Hematopoietic multipotent progenitor cell treated with erythropoietin and hydrocortisone succinate and interleukin-3 and kit ligand, for 15 days (in vitro differentiated cells): ENCODE measurements at regions not wholly inside any gene's neighbourhood (a gene's known extent, or its start where the extent isn't known, plus 50 kb on each side); places are given as distances from the start of the nearest gene placed in this dataset.
"Not testable (repeated sequence)": the region's sequence is repeated elsewhere in the genome, so short reads cannot be mapped to it uniquely, and the experiment has no call there.

ENCODE experiments used
- DNase-seq: peaks from one replicate; pipeline ENCODE4 v3.0.0-alpha.2; 2015; ENCODE audit warnings: low spot score

GRCh38 chr13:76620036-76620435 lies 266.2 kb downstream of the KCTD12 start:
- DNase-seq: no peak

GRCh38 chr13:76619631-76620030 lies 266.6 kb downstream of the KCTD12 start:
- no peak for DNase-seq

GRCh38 chr13:76610819-76611415 lies 275.3 kb downstream of the KCTD12 start:
- no peak for DNase-seq

DNA sequence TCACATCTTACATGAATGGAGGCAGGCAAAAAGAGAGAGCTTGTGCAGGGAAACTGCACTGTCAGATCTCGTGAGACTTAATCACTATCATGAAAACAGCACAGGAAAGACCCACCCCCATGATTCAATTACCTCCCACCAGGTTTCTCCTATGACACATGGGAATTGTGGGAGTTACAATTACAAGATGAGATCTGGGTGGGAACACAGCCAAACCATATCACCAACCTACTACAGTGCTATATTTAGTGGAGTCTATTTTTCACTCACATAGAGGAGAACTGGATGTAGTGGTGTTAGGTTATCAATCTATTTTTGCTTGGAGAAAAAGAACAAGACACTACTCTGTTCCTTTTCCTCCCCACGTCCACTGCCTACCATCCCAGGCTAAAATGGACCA lies 276.6 kb downstream of the KCTD12 start:
- DNase-seq: no peak

- no peak for DNase-seq
Observed at GRCh38 chr13:76607866-76608265, 278.3 kb downstream of the KCTD12 start.

DNA sequence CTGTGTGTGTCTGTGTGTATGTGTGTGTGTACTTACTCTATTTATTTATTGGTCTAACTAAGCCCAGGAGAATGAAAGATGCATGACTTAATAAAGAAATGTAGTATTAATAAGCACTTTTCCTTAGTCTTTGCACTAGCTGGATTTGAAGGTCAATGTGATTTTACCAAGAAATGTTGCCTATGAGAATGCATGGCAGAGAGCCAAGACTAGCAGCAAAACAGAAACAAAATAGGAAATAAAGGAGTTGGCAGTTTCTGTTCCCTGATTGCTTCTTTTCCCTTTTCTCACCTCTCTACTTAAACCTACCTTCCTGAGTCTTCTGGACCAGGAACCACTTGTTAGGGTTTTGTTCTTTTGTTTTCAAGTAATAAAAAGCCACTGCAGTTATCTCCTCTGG lies 286.1 kb downstream of the KCTD12 start:
- DNase-seq: no peak

DNA sequence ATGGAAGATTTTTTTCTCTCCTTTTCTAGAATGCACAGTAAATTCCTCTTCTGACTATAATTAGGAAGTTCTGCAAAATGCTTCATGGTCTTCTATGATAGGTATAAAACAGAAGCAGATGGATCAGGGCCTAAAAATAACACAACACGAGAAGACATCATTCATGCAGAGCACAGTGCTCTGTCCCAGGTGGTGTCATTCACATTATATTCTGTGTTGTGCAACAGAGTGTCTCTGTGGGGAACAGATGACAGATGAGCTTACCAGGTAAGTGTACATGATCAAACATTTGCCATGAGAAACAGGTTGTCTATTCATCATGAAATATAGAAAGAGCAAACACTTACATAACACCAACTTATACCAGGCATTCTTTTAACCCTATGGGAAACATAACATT lies 288.3 kb downstream of the KCTD12 start:
- no peak for DNase-seq

GRCh38 chr13:76596216-76596615 lies 290.0 kb downstream of the KCTD12 start:
- no peak for DNase-seq

GRCh38 chr13:76594435-76594834 lies 291.8 kb downstream of the KCTD12 start:
- no peak for DNase-seq

DNA sequence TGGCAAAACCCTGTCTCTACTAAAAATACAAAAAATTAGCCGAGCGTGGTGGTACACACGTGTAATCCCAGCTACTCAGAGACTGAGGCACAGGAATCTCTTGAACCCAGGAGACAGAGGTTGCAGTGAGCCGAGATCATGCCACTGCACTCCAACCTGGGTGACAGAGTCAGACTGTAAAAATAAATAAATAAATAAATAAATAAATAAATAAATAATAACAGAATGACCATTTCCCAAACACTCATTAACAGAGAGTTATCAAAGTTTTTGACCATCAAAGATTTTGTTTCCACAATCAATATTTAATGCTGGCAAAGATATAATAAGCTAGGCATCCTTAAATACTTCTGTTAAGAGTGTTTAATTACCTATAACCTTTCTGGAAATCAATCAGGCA lies 299.4 kb downstream of the KCTD12 start:
- no peak for DNase-seq

DNA sequence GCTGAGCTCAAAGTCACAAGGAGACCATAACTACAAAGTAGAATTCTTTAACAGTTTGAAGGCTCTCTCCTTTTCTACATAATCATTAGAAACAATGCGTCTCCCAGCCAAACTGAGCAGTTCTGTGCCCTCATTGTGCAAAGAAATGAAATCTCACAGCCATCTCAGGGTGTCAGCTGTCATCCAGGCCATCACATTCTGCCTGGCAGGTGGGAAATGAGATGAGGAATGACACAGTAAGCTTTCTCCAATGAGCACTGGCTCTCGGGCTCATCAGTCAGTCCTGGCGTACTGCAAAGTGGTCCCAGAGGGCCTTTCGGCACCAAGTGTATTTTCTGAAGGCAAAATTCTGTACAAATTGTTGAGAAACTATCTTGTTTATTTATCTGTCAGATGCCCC lies 306.5 kb downstream of the KCTD12 start:
- no peak for DNase-seq

GRCh38 chr13:76575634-76576033 lies 310.6 kb downstream of the KCTD12 start:
- DNase-seq: not testable (repeated sequence)

DNA sequence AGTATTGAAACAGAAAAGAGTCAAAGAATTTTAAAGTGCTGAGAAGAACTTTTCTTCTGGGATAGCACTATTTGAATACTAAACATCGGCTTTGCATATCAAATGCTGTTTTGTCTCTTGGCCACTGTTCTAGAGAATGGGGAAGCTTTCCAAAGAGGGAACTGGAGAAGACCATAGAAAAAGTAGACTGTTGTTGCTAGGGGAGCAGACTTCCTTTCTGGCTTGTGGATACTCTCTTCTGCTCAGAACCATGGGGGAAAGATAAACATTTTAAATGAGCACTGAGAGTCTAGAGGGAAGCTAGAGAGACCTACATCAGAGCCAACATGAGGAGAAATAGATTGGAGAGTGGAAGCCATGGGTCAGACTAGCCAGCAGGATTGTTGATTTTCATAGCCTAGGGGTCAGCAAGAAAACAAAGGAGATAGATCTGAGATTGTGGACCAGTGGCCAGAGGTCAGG lies 315.7 kb downstream of the KCTD12 start:
- no peak for DNase-seq

DNA sequence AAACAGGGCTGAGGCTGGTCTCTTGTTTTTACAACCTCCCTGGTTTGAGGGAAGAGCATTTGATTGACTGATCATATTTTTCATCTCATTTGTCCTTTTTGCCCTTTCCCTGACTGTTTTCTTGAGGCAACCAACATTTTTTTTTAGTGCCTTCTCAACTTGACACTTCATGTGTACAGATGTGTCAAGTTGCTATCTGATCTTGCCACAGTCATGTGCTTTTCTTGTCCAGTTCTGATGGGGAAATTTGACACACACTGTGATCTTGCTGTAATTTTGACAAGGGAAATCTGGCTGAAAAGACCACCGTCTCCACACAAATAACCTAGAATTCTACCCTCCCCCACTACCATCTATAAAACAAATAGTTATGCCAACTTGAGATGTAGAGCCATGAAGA lies 329.6 kb downstream of the KCTD12 start:
- DNase-seq: no peak

DNA sequence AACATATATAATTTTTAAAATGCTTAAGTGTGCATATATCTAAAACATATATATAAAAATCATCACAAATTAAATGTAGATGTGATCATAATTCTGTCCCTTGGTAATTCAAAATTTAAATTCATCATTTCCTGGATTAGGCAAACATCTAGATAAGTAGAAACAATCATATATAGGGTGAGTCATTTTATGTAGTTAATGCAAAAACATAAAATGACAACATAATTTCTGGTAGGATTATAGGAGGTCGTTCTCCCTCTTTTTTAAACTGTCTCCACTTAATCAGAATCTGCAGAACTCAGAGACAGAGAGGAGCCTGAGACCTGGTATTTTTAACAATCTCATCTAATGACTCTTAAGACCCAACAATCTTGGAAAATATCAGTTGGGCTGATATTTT lies 333.4 kb downstream of the KCTD12 start:
- DNase-seq: no peak

- DNase-seq: no peak
Observed at GRCh38 chr13:76552041-76552772, 334.0 kb downstream of the KCTD12 start.

DNA sequence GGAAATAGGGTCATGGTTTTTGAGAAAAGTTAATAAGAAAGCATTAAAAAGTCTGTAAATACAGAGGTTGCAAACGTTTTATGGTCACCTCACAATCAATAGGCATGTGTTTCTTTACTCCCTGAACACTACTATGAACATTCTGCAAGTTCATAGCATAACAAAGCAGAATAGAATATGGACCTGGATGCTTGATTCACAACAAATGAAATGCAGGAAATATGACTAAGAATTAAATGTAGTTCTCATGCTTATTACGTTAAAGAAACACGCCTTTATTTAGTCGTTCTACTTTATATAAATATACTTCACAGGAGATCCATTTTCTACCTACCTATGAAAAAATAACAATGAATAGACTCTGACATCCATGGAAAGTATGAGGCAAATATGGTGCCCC lies 344.0 kb downstream of the KCTD12 start:
- DNase-seq: no peak

DNA sequence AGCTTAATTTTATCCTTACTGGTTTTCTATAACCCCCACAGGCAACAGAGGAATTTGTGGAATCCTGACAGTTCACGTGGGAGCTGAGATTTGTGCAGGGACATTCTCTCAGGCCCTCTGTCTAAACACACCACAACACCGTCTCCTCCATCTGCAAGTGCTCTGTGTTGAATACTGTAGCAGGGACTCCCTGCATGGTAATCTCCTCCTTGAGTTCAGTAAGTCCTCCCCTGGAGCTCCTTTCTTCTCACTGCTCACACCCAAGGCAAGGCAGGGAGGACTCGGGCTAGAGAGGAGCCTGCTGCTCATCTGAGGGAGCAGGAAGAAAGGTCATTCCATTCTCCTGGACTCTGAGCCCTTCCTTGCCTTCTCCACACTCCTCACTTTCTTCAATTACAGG lies 348.2 kb downstream of the KCTD12 start:
- no peak for DNase-seq

DNA sequence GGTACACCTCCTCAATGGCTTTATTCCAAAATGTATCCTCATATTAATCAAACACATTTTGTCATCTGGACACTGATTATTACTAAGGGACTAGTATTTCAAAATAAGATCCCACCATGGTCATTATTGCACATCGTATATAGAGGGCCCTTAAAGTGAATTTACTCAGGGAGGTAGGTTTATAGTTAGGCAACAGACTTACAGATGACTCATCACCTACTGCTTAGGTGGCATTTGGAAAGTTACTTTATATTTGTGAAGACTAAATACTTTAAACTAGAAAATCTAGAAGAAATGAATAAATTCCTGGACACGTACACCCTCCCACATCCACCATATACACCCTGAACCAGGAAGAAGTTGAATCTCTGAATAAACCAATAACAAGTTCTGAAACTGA lies 353.0 kb downstream of the KCTD12 start:
- no peak for DNase-seq

DNA sequence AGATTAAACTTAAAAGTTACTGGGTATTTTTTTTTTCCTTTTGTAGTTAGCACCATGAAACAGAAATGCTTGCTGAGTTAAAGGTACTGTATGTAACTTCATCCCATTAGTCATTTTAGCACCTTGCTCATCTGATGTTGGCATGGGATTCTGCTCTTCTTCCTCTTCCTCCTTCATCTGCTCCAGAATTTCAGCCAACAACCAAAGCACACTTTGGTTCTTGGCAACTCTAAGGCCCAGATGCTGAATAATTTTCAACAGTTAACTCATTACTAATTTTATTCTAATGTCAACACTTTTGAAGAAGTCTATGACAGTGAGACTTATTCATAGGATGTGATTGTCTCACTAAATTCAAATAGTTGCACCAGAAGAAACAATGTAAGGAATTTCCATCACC lies 359.2 kb downstream of the KCTD12 start:
- DNase-seq: no peak

DNA sequence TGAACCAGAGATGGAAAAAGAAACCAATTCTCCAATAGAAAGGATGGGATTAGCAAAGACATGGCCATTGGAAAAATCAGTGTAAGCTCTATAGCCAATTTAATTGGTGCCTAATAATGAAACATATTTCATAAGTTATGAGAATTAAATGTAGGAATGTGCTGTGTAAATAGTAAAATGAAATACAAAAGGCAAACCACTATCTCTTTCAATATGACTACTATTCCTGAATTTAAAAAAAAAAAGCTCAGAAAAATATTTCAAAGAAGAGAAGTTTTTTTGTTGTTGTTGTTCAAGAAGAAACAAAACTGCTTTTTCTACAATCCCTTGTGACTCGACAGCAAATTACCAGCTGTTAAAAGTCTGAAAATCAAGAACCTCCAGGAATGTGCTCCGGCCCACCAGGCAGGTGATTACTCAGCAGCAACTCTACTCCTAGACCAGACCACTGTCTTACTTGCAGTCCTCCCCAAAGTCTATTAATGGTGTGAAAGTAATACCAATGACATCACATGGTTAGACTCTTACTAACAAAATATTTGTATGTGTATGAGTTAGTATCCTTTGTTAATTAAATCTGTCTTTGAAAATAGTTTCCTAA lies 362.4 kb downstream of the KCTD12 start:
- no peak for DNase-seq

DNA sequence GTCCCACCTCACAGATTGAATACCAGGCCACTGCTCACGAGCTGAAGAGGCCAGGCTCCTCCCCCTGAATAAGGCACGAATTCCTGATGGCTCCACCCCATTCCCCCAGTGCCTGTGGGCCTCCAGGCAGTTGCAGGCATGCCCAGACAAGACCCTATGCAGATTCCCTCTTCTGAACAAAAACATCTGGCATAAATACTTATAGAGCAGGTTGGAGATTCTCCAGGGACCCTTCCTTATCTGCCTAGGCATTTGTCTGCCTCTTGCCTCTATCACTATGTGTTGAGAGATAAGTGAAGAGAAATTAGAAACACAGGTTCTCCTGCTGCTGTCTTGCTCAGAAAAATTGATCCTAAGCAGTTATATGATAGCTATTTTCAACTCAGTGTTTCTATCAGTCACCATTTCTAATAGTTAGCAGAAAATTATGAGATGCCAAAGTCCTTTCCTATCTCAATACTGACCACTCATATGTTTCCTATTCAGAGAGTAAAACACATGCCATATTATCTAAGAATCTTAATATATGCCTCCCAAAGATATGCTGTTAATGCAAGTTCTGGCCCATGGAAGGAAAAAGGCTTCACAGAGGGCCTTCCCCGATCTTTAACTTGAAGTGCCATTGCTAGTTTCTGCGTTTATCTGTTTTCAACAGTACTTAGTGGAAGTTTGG lies 364.0 kb downstream of the KCTD12 start:
- DNase-seq: no peak

DNA sequence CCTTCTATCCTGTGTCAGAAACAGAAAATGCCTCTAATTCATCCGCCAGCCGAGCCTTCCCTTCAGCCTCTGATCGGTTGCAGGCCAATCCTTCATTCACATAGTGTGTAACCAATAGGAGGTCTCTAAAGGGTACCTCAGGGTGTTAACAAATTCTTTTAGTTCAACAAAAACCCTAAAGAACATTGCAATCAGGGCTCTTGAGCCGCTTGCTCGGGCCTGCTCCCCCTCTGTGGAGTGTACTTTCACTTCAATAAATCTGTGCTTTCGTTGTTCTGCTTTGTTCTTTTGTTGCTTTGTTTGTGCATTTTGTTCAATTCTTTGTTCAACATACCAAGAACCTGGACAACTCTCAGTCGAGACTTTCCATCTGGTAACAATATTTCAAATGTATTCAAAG lies 366.5 kb downstream of the KCTD12 start:
- DNase-seq: no peak
